Neural cell (in vitro differentiated cells): ENCODE measurements at regions not wholly inside any gene's neighbourhood (a gene's known extent, or its start where the extent isn't known, plus 50 kb on each side); places are given as distances from the start of the nearest gene placed in this dataset.

Source experiments
- H2AFZ ChIP-seq: fragments of 200-600, 300-800 bp; sonication (generic), shearing (Covaris generic); 2 replicates; pipeline ENCODE4 v1.6.0; 2014; ENCODE audit warnings: low read depth, mild to moderate bottlenecking, antibody characterized with exemption, low read length, moderate library complexity
- H3F3A ChIP-seq: fragments of 200-600 bp; shearing (Covaris generic); 2 replicates; pipeline ENCODE4 v1.6.1; 2016; ENCODE audit warnings: mild to moderate bottlenecking, moderate library complexity, mixed read lengths, antibody characterized with exemption, low read length; ENCODE audit not compliant: insufficient read depth, poor library complexity, severe bottlenecking
- H3K27ac ChIP-seq: fragments of 200-600, 300-800 bp; sonication (generic), shearing (Covaris generic); 2 replicates; pipeline ENCODE4 v1.5.1; 2014; ENCODE audit warnings: mild to moderate bottlenecking, low read length, moderate library complexity
- H3K27me3 ChIP-seq: fragments of 300-800, 200-600 bp; sonication (generic), shearing (Covaris generic); 2 replicates; pipeline ENCODE4 v1.6.0; 2014; ENCODE audit warnings: mild to moderate bottlenecking, low read depth, low read length, moderate library complexity; ENCODE audit not compliant: insufficient read depth
- H3K36me3 ChIP-seq: fragments of 300-800, 200-600 bp; sonication (generic), shearing (Covaris generic); 2 replicates; pipeline ENCODE4 v1.5.1; 2014; ENCODE audit warnings: mild to moderate bottlenecking, antibody characterized with exemption, low read length, moderate library complexity; ENCODE audit not compliant: insufficient read depth
- H3K4me2 ChIP-seq: fragments of 300-800, 200-600 bp; sonication (generic), shearing (Covaris generic); 2 replicates; pipeline ENCODE4 v1.6.0; 2014; ENCODE audit warnings: mild to moderate bottlenecking, low read length
- H3K4me3 ChIP-seq: fragments of 300-800, 200-600 bp; sonication (generic), shearing (Covaris generic); 2 replicates; pipeline ENCODE4 v1.5.1; 2014; ENCODE audit warnings: mild to moderate bottlenecking, low read length, moderate library complexity
- H3K79me2 ChIP-seq: fragments of 200-600 bp; shearing (Covaris generic); replicated peaks from 2 replicates; pipeline ENCODE4 v1.6.0; 2014; ENCODE audit warnings: mild to moderate bottlenecking, low read length, moderate library complexity; ENCODE audit not compliant: insufficient read depth
- H3K9ac ChIP-seq: fragments of 300-800, 200-600 bp; sonication (generic), shearing (Covaris generic); 2 replicates; pipeline ENCODE4 v1.6.1; 2016; ENCODE audit warnings: mild to moderate bottlenecking, low read length, mixed read lengths
- H3K9me2 ChIP-seq: fragments of 200-600 bp; shearing (Covaris generic); 2 replicates; pipeline ENCODE4 v1.6.1; 2016; ENCODE audit warnings: mild to moderate bottlenecking, low read length, mixed read lengths; ENCODE audit not compliant: insufficient read depth
- H3K9me3 ChIP-seq: fragments of 200-600, 300-800 bp; sonication (generic), shearing (Covaris generic); 2 replicates; pipeline ENCODE4 v1.6.1; 2016; ENCODE audit warnings: mild to moderate bottlenecking, mixed run types, low read length, moderate library complexity, mixed read lengths
- H4K20me1 ChIP-seq: fragments of 200-600 bp; shearing (Covaris generic); 2 replicates; pipeline ENCODE4 v1.6.1; 2016; ENCODE audit warnings: mild to moderate bottlenecking, mixed run types; ENCODE audit not compliant: insufficient read depth
- EP300 ChIP-seq: fragments of 450-650 bp; conservative IDR thresholded peaks from 2 replicates; pipeline ENCODE4 v1.6.1; 2014; ENCODE audit warnings: antibody characterized with exemption, mild to moderate bottlenecking, moderate library complexity; ENCODE audit not compliant: poor library complexity, severe bottlenecking
- EZH2 ChIP-seq: fragments of 200-600, 300-800 bp; shearing (Covaris generic), sonication (generic); IDR thresholded peaks from 2 replicates; pipeline ENCODE4 v1.6.1; 2014; ENCODE audit warnings: antibody characterized with exemption, low read length, borderline replicate concordance, mild to moderate bottlenecking; ENCODE audit not compliant: insufficient read depth, poor library complexity, severe bottlenecking
- MXI1 ChIP-seq: fragments of 450-650 bp; conservative IDR thresholded peaks from 2 replicates; pipeline ENCODE4 v1.6.1; 2014; ENCODE audit warnings: antibody characterized with exemption, mild to moderate bottlenecking; ENCODE audit not compliant: poor library complexity, severe bottlenecking
- POLR2AphosphoS5 ChIP-seq: IDR thresholded peaks from 2 replicates; pipeline ENCODE4 v1.6.1; 2012
- RAD21 ChIP-seq: fragments of 450-650 bp; conservative IDR thresholded peaks from 2 replicates; pipeline ENCODE4 v1.6.1; 2014; ENCODE audit warnings: antibody characterized with exemption, mild to moderate bottlenecking, moderate library complexity
- SMC3 ChIP-seq: fragments of 450-650 bp; conservative IDR thresholded peaks from 2 replicates; pipeline ENCODE4 v1.6.1; 2014; ENCODE audit warnings: antibody characterized with exemption, mild to moderate bottlenecking, moderate library complexity; ENCODE audit not compliant: poor library complexity
- TAF1 ChIP-seq: IDR thresholded peaks from 2 replicates; pipeline ENCODE4 v1.6.1; 2012; ENCODE audit warnings: low read depth
- TF ChIP-seq, protein P1 (sequence below): IDR thresholded peaks from 2 replicates; pipeline ENCODE4 v1.6.1; 2012; ENCODE audit warnings: borderline replicate concordance
- TF ChIP-seq, protein P2 (sequence below): fragments of 450-650 bp; IDR thresholded peaks from 2 replicates; pipeline ENCODE4 v1.5.1; 2014; ENCODE audit warnings: antibody characterized with exemption, mild to moderate bottlenecking, moderate library complexity; ENCODE audit not compliant: poor library complexity, severe bottlenecking

GRCh38 chr20:39990692-39991091 lies 698.3 kb downstream of the MAFB start:
- Histone ChIP-seq H3F3A (no peaks in the 10 kb centered on the region), H3K27ac (no peak overlapping the region), H3K4me3 (no peak overlapping the region), H4K20me1 (no peaks in the 10 kb centered on the region), H2AFZ (no peak overlapping the region), H3K36me3 (no peaks in the 10 kb centered on the region), H3K9me2 (no peaks in the 10 kb centered on the region), H3K4me2 (no peak overlapping the region), H3K9me3 (no peaks in the 10 kb centered on the region), H3K79me2 (no peaks in the 10 kb centered on the region), H3K9ac (no peak overlapping the region), H3K27me3 (no peaks in the 10 kb centered on the region)
- TF ChIP-seq RAD21 (no peak), MXI1 (no peak), EP300 (no peak), POLR2AphosphoS5 (no peak), SMC3 (no peak), EZH2 (no peak), TAF1 (no peak)
- TF ChIP-seq, protein P1, sequence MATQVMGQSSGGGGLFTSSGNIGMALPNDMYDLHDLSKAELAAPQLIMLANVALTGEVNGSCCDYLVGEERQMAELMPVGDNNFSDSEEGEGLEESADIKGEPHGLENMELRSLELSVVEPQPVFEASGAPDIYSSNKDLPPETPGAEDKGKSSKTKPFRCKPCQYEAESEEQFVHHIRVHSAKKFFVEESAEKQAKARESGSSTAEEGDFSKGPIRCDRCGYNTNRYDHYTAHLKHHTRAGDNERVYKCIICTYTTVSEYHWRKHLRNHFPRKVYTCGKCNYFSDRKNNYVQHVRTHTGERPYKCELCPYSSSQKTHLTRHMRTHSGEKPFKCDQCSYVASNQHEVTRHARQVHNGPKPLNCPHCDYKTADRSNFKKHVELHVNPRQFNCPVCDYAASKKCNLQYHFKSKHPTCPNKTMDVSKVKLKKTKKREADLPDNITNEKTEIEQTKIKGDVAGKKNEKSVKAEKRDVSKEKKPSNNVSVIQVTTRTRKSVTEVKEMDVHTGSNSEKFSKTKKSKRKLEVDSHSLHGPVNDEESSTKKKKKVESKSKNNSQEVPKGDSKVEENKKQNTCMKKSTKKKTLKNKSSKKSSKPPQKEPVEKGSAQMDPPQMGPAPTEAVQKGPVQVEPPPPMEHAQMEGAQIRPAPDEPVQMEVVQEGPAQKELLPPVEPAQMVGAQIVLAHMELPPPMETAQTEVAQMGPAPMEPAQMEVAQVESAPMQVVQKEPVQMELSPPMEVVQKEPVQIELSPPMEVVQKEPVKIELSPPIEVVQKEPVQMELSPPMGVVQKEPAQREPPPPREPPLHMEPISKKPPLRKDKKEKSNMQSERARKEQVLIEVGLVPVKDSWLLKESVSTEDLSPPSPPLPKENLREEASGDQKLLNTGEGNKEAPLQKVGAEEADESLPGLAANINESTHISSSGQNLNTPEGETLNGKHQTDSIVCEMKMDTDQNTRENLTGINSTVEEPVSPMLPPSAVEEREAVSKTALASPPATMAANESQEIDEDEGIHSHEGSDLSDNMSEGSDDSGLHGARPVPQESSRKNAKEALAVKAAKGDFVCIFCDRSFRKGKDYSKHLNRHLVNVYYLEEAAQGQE = no peak
- TF ChIP-seq, protein P2, sequence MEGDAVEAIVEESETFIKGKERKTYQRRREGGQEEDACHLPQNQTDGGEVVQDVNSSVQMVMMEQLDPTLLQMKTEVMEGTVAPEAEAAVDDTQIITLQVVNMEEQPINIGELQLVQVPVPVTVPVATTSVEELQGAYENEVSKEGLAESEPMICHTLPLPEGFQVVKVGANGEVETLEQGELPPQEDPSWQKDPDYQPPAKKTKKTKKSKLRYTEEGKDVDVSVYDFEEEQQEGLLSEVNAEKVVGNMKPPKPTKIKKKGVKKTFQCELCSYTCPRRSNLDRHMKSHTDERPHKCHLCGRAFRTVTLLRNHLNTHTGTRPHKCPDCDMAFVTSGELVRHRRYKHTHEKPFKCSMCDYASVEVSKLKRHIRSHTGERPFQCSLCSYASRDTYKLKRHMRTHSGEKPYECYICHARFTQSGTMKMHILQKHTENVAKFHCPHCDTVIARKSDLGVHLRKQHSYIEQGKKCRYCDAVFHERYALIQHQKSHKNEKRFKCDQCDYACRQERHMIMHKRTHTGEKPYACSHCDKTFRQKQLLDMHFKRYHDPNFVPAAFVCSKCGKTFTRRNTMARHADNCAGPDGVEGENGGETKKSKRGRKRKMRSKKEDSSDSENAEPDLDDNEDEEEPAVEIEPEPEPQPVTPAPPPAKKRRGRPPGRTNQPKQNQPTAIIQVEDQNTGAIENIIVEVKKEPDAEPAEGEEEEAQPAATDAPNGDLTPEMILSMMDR = no peak

- TF ChIP-seq TAF1 = no peak
- TF ChIP-seq, protein P1 = no peak
- no peak for TF ChIP-seq MXI1
These were observed 700.0 kb downstream of the MAFB start for GRCh38 chr20:39988991-39989390.

More at GRCh38 chr20:39988991-39989390, 700.0 kb downstream of the MAFB start:
- Histone ChIP-seq H3K27ac (no peak overlapping the region), H3K4me3 (no peak overlapping the region), H3K9me3 (no peaks in the 10 kb centered on the region), H2AFZ (no peak overlapping the region), H4K20me1 (no peaks in the 10 kb centered on the region), H3K4me2 (no peak overlapping the region), H3F3A (no peaks in the 10 kb centered on the region), H3K9ac (no peak overlapping the region), H3K79me2 (no peaks in the 10 kb centered on the region), H3K9me2 (no peaks in the 10 kb centered on the region), H3K36me3 (no peaks in the 10 kb centered on the region), H3K27me3 (no peaks in the 10 kb centered on the region)
